Endothelial cell of umbilical vein (primary cell): ENCODE measurements at regions not wholly inside any gene's neighbourhood (a gene's known extent, or its start where the extent isn't known, plus 50 kb on each side); places are given as distances from the start of the nearest gene placed in this dataset.

Experiments used
- BruUV-seq: library from RNA; stranded (reverse); fragments of 400-500 nt; replicated peaks from 2 replicates; lab custom pipeline; 2021; lab: Mats Ljungman, UMichigan
- CTCF ChIA-PET: fragments of 300-600, 350-600 bp; sonication (Branson Sonifier 250); formaldehyde crosslinking; loops from one replicate; lab custom pipeline; 2021; ENCODE audit warnings: antibody characterized with exemption, inconsistent platforms; lab: Charles Lee
- POLR2A ChIA-PET: fragments of 300-600, 350-600 bp; sonication (Branson Sonifier 250); formaldehyde crosslinking; loops from one replicate; lab custom pipeline; 2021; ENCODE audit warnings: antibody characterized with exemption, inconsistent platforms; lab: Charles Lee
- DNase-seq: peaks from one replicate; pipeline ENCODE4 v3.0.0-alpha.2; 2011; ENCODE audit warnings: low read depth, low spot score
- FAIRE-seq: peaks from 2 replicates; lab custom pipeline; 2011; peaks lifted over from hg19 to GRCh38; lab: Jason Lieb, UNC
- H2AFZ ChIP-seq: 2 replicates; pipeline ENCODE4 v1.6.0; 2012; ENCODE audit warnings: low read depth, low read length, control low read depth, inconsistent platforms
- H3K27ac ChIP-seq: 2 replicates; pipeline ENCODE4 v1.5.1; 2011; ENCODE audit warnings: low read depth, mild to moderate bottlenecking, control low read depth, low read length, moderate library complexity; ENCODE audit not compliant: insufficient read depth
- H3K27me3 ChIP-seq, 2 experiments: 2 replicates each; pipeline versions ENCODE4 v1.6.0 to v1.6.1; 2011; ENCODE audit warnings: low read length in 2 of 2, mixed read lengths in 1 of 2; ENCODE audit not compliant: control insufficient read depth in 2 of 2, insufficient read depth in 2 of 2
- H3K36me3 ChIP-seq, 2 experiments: 2 replicates in 1 of 2; 3 replicates in 1 of 2; pipeline ENCODE4 v1.5.1; 2011; ENCODE audit warnings: low read length in 2 of 2, mild to moderate bottlenecking in 1 of 2, moderate library complexity in 1 of 2; ENCODE audit not compliant: control insufficient read depth in 2 of 2, insufficient read depth in 2 of 2; ENCODE audit errors: extremely low read depth in 1 of 2
- H3K4me1 ChIP-seq: 3 replicates; pipeline ENCODE4 v1.5.1; 2011; ENCODE audit warnings: mild to moderate bottlenecking, low read length; ENCODE audit not compliant: control insufficient read depth, insufficient read depth; ENCODE audit errors: extremely low read depth
- H3K4me2 ChIP-seq: 2 replicates; pipeline ENCODE4 v1.6.1; 2011; ENCODE audit warnings: low read length, control low read depth, mixed read lengths; ENCODE audit not compliant: insufficient read depth
- H3K4me3 ChIP-seq, 3 experiments: fragments of 200-600 bp in 1 of 3; sonication (generic), shearing (Covaris generic) in 1 of 3; replicated peaks in 1 of 3; 2 replicates each; pipeline ENCODE4 v1.5.1; 2011 to 2016; ENCODE audit warnings: control low read depth in 3 of 3, low read length in 3 of 3, mild to moderate bottlenecking in 2 of 3, inconsistent platforms in 1 of 3, low read depth in 1 of 3, moderate library complexity in 1 of 3; ENCODE audit not compliant: insufficient read depth in 1 of 3
- H3K79me2 ChIP-seq: 2 replicates; pipeline ENCODE4 v1.6.0; 2012; ENCODE audit warnings: low read length, inconsistent platforms; ENCODE audit not compliant: control insufficient read depth, insufficient read depth
- H3K9ac ChIP-seq: replicated peaks from 2 replicates; pipeline ENCODE3; 2011; ENCODE audit warnings: low read length, control low read depth; ENCODE audit not compliant: insufficient read depth; ENCODE audit errors: extremely low read depth
- H3K9me1 ChIP-seq: replicated peaks from 3 replicates; pipeline ENCODE4 v1.6.0; 2011; ENCODE audit warnings: mild to moderate bottlenecking, low read length; ENCODE audit not compliant: control insufficient read depth, insufficient read depth; ENCODE audit errors: extremely low read depth
- H3K9me3 ChIP-seq: replicated peaks from 2 replicates; pipeline ENCODE4 v1.5.1; 2012; ENCODE audit warnings: low read length, inconsistent platforms; ENCODE audit not compliant: control insufficient read depth, insufficient read depth
- H4K20me1 ChIP-seq: replicated peaks from 2 replicates; pipeline ENCODE3; 2011; ENCODE audit warnings: mild to moderate bottlenecking, low read length; ENCODE audit not compliant: control insufficient read depth, insufficient read depth; ENCODE audit errors: extremely low read depth
- CTCF ChIP-seq, 2 donors: IDR thresholded peaks; 1 replicate in 1 of 2; 2 replicates in 1 of 2; pipeline ENCODE4 v1.5.1; 2011; ENCODE audit warnings: low read length in 2 of 2, mild to moderate bottlenecking in 2 of 2, moderate library complexity in 2 of 2, control low read depth in 1 of 2, inconsistent platforms in 1 of 2, low read depth in 1 of 2; ENCODE audit not compliant: insufficient read depth in 1 of 2; ENCODE audit errors: extremely low read depth in 1 of 2
- EZH2 ChIP-seq: IDR thresholded peaks from 2 replicates; pipeline ENCODE4 v1.6.1; 2012; ENCODE audit warnings: borderline replicate concordance, low read depth, mild to moderate bottlenecking, moderate library complexity, low read length, inconsistent platforms; ENCODE audit not compliant: severe bottlenecking
- FOS ChIP-seq: IDR thresholded peaks from 2 replicates; pipeline ENCODE4 v1.6.1; 2011; ENCODE audit warnings: mild to moderate bottlenecking, low read length, moderate library complexity, borderline replicate concordance; ENCODE audit not compliant: insufficient read depth
- GATA2 ChIP-seq: IDR thresholded peaks from 2 replicates; pipeline ENCODE4 v1.7.0; 2011; ENCODE audit warnings: low read depth, mild to moderate bottlenecking, moderate library complexity, mixed read lengths, low read length; ENCODE audit not compliant: insufficient read length, insufficient read depth
- JUN ChIP-seq: IDR thresholded peaks from 2 replicates; pipeline ENCODE4 v1.6.1; 2011; ENCODE audit warnings: borderline replicate concordance, low read depth; ENCODE audit not compliant: insufficient read length, insufficient read depth
- MAX ChIP-seq: IDR thresholded peaks from 2 replicates; pipeline ENCODE4 v1.6.1; 2011; ENCODE audit not compliant: insufficient read depth, insufficient read length
- MYC ChIP-seq: IDR thresholded peaks from one replicate; pipeline ENCODE4 v1.6.1; 2011; ENCODE audit warnings: mild to moderate bottlenecking, low read depth, low read length
- POLR2A ChIP-seq: IDR thresholded peaks from 2 replicates; pipeline ENCODE4 v1.6.1; 2012; ENCODE audit warnings: low read depth, mild to moderate bottlenecking, control low read depth, low read length
- POLR2AphosphoS5 ChIP-seq: IDR thresholded peaks from 2 replicates; pipeline ENCODE4 v1.6.1; 2012; ENCODE audit warnings: low read depth, mild to moderate bottlenecking, control low read depth, low read length, moderate library complexity; ENCODE audit not compliant: insufficient read depth
- dilution Hi-C: fragments of 300-500 bp; cut with MboI; formaldehyde crosslinking; loops from one replicate; pipeline ENCODE4 v1.15.0; 2019; ENCODE audit warnings: low sequenced_read_pairs; ENCODE audit not compliant: extremely low pct_ligation_motif_present
- intact Hi-C: fragments of 100-400 bp; cut with micrococcal nuclease; formaldehyde crosslinking; loops from one replicate; pipeline ENCODE4 v1.10.0; 2022

GRCh38 chr4:174062831-174063230 is 220.6 kb downstream of the FBXO8 start:
- no TSS peak for BruUV-seq
- H3K79me2 ChIP-seq = no peaks in the 10 kb centered on the region
- ChIA-PET POLR2A (no interaction called here), CTCF (no interaction called here)
- intact Hi-C loops = no loop called here
- no peaks in the 10 kb centered on the region for H3K9me3 ChIP-seq
- no peak overlapping the region for H2AFZ ChIP-seq
- H3K4me2 ChIP-seq = no peak overlapping the region
- no peak overlapping the region for H3K4me3 ChIP-seq
- H3K27ac ChIP-seq = no peak overlapping the region
- no peaks in the 10 kb centered on the region for H3K9me1 ChIP-seq
- DNase-seq (no peak), FAIRE-seq (no peak)
- dilution Hi-C loops = no loop called here
- TF ChIP-seq EZH2 = no peak
- TF ChIP-seq MYC = no peak
- TF ChIP-seq POLR2A = no peak
- TF ChIP-seq JUN = no peak
- no peak for TF ChIP-seq POLR2AphosphoS5
- no peak for TF ChIP-seq FOS
- TF ChIP-seq CTCF (IDR thresholded peaks at IDR 0.05; ENCODE audit: extremely low read depth in 1 of 2, insufficient read depth in 1 of 2, low read depth in 1 of 2, low read length in 2 of 2) = no peak
- TF ChIP-seq MAX = no peak
- no peak for TF ChIP-seq GATA2
- no peaks in the 10 kb centered on the region for H3K36me3 ChIP-seq
- no peak overlapping the region for H3K9ac ChIP-seq
- H3K27me3 ChIP-seq = peaks cover 5 to 6% of the 10 kb centered on the region in 2 experiments
- H4K20me1 ChIP-seq = no peaks in the 10 kb centered on the region
- H3K4me1 ChIP-seq = no peaks in the 10 kb centered on the region
